Right hindlimb (tissue), 1 donor: ENCODE measurements at regions not wholly inside any gene's neighbourhood (a gene's known extent, or its start where the extent isn't known, plus 50 kb on each side); places are given as distances from the start of the nearest gene placed in this dataset.

ENCODE experiments used
- DNase-seq: peaks from one replicate; pipeline ENCODE4 v3.0.0-alpha.2; 2018

DNA sequence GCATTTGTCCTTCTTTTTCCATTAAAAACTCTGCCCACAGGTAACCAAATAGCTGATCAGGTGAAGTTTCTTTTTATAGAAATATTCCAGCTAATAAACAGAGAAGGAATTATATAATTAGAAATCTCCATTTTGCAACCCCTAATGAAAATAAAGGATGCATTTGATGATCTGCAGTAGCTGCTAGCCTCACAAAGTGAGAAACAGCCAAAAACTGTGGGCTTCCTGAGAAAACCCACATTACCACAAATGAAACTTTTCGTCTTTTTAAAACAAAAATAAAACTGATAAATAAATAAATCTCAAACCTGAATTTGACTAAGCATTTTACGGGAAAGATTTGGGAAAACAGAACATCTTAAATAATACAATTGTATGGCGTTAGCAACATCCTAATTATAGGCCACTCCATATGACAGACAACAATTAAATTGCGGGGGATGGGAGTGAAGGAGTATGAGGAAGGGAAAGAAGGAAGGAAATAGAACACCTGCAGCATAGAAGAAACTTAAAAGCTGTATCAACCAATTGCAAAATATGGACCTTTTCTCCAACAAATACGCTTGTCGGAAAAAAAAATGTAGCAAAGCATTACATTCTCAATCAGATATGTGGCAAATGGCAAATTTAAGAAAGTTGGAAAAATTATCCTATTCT is 283.0 kb upstream of the ITGA1 start:
- no peak for DNase-seq

DNA sequence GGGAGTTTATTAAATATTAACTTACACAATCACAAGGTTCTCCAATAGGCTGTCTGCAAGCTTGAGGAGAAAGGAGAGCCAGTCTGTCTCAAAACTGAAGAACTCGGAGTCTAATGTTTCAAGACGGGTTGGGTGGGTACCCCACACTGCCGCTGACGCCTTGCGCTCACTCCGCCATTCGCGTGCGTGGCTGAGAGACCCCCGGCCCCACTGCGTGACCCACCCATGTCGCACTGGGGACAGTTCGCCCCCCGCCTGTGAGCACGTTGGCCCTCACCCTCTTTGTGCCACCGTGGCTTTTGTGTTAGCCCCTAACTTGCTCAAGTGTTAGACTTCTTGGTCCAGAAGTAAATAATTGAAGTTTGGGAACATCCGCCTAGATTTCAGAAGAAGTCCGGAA is 270.0 kb upstream of the ITGA1 start:
- no peak for DNase-seq

DNA sequence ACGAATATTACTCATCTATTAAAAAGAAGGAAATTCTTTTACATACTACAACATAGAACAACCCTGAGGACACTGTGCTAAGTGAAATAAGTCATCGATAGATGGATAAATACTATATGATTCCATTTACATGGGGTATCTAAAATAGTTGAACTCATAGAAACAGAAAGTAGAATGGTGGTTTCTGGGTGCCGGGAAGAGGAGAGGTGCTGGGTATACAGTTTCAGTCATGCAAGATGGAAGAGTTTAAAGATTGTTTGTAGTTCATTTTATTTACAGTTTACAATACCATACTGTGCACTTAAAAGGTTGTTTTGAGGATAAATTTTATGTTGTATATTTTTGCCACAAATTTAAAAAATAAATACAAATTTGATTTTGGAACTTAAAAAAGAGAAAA is 267.5 kb upstream of the ITGA1 start:
- DNase-seq, result no peak

DNA sequence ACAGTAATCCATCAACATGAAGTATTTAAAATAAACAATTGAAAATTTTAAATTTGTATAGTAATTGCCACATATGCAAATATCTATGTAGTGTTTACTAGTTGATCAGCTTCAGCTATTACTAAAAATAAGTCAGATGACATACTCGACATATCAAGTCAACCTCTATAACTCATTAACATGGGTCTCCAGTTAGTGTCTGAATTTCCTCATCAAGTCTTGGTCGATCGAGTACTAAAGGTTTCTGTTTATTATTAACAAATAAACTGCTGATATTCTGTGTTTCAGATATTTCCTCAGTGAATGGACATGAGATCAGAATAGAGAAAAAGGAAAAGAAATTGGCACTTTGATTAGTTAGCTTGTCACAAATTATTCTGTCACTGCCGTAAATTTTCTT is 266.5 kb upstream of the ITGA1 start:
- DNase-seq, result no peak

DNA sequence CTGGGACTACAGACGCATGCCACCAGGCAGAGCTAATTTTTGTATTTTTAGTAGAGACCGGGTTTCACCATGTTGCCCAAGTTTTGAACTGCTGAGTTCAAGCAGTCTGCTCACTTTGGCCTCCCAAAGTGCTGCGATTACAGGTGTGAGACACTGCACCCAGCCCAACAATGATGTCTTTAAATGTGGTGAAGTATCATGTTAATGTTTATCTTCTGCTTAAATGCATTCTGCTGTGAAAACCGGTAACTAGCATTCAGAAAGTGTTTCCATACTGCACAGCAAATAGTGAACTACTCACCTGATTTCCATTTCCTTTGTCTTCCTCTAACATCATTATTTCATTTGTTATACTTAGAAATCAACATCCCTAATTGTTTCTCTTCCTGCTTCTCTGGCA is 264.0 kb upstream of the ITGA1 start:
- DNase-seq, result no peak

DNA sequence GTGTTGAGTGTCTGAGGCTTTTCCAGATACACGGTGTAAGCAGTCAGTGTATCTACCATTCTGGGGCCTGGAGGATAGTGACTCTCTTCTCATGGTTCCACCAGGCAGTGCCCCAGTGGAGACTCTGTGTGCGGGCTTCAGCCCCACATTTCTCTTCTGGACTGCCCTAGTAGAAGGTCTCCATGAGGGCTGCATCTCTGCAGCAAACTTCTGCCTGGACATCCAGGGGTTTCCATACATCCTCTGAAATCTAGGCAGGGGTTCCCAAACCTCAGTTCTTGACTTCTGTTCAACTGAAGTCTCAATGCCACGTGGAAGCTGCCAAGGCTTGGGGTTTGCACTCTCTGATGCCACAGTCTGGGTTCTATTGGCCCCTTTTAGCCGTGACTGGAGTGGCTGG is 256.6 kb upstream of the ITGA1 start:
- no peak for DNase-seq

DNA sequence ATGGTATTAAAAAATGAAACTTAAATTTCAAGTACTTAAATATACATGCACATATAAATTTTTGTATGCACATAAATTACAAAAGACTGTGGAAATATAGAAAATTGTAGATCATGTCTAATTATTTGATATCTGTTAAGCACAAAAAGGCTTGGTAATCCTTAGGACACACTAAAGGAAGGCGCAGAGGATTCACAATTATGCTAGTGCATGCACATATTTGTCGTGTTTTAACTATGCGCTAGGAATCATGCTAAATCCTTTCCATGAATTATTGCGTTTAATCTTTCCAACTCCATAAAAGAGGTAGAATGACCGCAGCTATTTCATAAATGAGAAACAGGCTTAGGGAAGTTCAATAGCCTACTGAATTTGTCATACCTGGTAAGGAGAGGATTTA is 244.1 kb upstream of the ITGA1 start:
- DNase-seq, result no peak

DNA sequence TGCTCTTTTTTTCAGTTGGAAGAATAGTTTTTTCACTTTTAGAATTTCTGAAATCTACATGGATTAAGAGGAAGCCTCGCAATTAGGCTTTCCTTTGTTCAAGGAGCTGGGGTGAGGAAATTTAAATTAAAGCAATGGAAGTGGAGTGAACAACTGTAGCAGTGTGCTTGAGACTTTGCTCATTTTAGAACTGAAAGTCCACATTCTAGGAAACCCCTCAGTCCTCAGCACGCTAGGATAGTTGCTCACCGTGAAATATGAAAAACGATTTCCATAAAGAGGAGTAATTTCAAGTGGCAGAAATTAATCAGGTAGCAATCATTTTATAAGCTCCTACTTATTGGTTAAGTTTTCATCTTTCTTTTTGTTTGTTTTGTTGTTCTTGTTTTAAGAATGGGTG is 243.0 kb upstream of the ITGA1 start:
- DNase-seq, result no peak

DNA sequence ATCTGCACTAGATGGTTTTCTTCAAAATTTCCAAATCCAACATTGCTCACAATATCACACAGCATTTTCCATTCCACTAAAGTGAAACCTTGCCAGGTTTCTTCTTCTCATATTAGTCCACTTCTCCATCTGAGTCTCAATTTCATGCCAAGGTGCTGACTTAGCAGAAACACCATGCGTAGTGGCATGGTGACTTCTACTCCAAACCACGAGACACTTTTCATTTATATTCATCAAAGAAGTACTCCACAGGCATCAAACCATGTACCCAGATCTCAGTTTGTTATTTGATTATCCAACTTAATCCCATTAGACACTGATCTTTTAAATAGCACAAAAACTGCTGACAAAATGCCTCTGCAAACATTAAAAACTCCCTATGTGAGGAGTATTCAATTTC is 233.4 kb upstream of the ITGA1 start:
- DNase-seq, result no peak

DNA sequence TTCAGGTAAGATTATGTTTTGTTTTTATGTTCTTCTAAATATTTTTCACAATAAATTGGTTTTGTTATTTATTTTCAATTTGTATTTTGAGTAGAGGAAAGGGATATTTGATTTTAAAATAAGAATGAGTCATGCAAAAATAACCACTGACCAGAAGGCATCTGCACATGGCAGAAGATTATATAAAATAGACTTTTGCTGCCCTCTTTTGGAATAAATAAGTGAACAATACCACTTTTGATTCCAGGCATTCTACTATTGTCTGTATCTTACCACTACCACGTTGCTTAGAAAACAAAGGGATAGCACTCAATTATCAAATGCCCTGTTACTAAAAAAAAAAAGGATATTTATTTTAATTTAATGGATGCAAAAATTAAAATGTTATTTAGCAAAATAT is 227.3 kb upstream of the ITGA1 start:
- DNase-seq, result no peak

DNA sequence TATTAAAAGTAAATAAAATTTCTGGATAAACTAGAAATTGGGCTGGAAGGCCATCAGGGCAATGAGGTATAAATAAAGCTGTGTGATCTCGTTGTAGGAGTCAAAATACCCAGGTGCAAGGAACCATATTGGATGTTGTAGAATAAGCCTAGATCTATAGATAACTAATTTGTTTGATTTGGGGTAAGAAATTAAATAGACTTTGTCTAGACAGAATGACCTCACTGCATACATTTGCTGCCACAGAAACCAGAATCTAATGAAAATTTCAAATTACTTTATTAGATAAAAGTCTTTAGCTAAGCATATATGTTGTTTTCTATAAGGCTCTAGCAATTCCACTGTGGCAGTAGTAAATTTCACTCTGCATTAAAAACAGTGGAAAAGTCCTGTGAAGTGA is 225.2 kb upstream of the ITGA1 start:
- DNase-seq, result no peak

DNA sequence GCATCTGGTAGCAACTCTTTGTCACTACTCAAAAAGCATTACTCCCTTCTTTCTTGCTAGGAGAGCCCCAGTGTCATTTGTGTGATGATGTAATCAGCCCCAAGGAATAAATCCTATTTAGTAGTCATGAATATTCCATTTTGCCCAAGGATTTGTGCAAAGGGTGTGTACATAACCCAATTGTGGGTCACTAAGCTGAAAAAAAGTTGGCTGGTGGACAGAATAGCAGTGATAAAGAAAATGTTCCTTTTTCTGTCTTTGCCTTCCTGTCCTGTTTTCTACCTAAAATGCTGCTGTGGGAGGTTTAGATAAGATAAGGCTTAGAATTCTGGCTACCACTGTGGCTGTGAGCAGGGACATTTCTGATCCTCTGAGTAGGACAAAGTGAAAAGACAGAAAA is 223.1 kb upstream of the ITGA1 start:
- no peak for DNase-seq

DNA sequence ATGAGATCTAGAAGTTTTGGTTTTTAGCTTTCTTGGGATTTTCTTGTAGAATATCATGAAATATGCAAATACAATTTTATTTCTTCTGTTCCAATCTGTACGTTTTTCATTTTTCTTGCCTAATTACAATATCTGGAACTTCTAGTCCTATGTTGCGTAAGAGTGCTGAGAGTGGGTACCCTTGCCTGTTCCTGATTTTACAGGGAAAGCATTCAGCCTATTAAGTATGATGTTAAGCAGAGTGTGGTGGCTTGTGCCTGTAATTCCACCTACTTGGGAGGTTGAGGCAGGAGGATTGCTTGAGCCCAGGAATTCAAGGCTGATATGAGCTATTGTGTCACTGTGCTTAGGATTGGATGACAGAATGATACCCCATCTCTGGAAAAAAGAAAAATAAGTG is 210.2 kb upstream of the ITGA1 start:
- DNase-seq, result no peak

DNA sequence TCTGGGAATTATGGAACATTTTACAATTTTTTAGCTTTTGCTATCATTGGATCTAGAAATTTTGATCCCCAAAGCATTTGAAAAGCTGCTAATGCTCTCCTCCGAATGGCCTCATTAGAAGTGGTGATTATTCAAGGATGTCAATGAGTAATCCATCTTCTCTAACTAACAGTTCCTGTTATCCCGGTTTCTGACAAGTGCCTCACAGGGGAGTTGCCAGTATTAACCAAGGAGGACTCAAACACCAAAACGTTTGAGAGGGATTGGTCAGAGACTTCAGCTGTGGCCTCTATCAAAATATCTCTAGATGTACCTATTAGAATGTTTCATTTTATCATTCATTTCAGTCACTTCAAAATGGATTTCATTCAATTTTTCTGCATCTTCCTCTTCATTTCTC is 208.3 kb upstream of the ITGA1 start:
- no peak for DNase-seq

DNA sequence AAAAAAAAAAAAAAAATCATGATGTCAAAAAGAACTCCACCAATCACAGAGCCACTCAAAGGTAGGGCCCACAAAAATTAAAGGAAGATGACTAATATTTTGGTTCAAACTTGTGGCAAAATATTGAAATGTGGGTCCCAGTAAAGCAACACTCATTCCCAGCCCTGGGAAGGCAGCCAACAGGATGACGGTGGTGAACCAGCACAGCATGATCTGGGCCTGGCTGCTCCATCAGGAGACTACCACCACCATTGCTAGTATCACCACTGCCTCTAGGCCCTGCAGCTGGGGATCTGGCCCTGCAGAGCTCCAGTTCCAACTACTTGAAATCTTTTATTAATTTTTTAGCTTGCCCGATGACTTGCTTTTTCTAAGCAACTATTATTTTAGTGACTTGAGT is 206.8 kb upstream of the ITGA1 start:
- no peak for DNase-seq

DNA sequence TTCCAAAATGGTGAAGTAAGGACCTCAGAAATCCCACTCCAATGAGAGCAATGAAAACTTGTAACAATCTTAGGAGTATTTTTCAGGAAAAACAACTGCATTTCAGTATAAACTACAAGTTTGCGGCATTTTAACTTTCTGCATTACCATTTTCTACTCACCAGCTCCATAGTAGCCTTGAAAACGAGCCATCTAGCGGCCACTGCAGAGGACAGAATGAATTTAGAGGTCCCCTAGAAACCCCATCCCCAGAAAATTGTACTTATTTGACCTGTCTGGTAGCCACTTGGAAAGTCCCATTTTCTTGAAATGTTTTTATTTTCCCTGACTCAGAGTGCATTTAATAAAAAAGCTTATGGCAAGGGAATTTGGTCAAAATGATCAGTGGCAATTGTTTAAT is 205.4 kb upstream of the ITGA1 start:
- DNase-seq, result no peak

DNA sequence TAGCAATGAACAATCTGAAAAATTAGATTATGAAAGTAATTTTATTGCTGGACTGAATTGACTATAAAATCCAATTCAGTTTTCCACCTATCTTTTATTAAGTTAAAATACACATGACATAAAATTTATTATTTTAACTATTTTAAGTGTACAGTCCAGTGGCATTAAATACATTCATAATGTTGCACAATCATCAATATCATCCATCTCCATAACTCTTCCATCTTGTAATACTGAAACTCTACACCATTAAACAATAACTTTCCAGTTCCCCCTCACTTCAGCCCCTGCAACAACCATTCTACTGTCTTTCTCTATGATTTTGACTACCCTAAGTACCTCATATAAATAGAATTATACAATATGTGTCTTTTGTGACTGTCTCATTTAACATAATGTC is 200.6 kb upstream of the ITGA1 start:
- no peak for DNase-seq

DNA sequence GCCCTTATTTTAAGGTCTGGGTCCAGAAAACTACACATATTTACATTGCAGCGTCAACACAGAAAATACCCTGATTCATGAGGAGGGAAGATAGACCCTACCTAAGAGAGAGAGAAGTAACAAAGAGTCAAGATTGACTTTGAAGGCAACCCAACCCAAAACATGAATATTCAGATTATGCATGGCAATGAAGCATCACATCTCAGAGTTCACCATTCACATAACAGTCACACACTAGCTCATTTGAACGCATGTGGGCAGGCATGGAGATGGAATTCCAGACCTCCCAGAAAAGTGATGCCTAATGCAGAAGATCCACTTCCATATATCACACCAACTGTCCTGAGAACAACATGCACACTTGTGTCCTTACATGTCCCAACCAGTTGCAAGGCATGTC is 190.1 kb upstream of the ITGA1 start:
- no peak for DNase-seq

DNA sequence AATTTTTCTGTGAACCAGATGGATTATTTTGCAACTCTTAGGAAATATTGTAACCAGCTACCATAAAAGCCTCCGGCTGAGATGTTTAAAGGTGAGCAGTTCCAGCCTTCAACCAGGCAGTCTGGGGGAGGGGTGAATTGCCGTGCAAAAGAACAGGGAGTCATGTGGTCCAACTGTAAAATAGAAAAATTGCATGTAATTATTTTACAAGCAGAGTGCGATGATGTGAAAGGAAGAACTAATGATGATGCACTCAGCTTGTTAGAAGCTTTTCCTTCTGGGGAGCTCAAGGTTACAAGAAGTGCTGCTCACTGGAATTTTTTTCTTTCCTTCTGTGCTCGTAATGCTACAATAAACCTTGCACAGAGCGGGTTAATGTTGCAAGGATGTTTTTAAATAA is 188.7 kb upstream of the ITGA1 start:
- no peak for DNase-seq

DNA sequence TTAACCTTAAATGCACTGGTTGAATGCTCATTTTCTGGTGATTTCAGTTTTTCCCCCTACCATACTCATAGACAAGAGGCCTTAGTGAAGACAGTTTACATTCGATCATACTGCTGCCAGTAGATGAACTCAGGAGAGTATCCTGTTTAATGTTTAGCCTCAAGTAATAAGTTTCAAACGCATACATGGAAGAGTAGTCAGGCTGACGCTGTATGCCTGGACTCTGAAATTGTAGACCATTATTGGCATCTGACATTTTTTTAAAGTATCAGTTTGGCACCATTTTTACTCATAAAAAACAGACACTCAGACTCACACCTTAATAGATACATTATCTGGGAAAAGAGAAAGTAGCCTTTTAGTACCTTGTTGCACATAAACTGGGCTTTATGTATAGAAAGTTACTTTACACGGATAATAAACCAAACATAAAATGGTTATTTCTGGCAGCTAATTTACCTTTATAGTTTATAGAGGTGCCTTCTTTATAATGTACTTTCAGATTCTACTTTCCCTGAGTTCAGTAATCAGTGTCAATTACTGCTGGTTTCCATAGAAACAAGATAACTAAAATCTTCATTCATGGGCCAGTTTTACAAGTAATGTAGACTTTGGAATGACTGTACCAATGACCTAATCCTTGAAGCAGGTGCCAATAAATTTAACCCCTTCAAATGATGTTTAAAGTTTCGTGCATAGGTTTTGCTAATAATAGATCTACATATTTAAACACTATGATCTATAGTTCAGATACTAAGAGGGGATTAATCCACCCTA is 183.8 kb upstream of the ITGA1 start:
- no peak for DNase-seq

DNA sequence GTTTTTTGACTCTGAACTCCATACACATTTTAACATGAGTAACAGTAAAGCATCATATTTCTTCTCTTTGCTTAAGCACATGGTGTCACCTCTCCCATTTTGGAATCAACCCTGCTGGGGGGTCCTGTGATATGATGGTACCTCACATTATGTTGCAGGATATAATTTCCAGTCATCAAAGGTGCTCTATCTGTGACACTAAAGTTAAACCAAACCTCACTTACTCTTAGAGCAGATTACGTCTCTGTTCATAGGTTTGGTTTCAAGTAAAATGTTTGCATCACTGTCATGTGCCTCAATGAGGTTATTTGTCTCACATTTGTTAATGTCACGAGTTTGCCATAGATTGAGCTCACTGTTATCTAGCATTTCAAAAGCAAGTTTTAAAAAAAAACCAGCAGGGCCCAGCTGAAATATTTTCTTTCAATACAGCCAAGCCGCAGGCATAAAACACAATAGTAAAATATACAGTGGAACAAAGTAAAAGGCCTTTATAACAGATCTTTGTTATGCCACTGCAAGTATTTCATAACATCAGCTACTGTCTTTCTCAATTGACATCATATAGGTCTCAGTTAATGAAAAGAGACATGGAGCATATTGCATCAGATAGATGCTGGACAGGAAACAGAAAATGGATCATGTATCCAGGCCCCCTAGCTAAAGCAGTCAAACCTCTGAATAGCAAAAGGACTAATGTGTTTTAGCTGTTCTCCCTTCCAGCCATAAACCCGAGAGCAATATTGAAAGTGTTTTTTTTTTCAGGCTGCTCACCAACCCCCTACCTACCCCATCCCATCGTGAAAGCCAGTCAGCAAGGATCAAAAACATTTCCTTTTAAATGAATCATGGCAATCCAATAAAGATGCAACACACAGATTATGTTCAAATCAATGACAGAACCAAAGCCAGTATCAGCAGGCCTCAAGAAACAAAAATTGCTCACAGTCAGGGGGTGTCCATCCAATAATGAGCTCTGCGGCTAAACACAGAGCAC is 182.1 kb upstream of the ITGA1 start:
- no peak for DNase-seq

DNA sequence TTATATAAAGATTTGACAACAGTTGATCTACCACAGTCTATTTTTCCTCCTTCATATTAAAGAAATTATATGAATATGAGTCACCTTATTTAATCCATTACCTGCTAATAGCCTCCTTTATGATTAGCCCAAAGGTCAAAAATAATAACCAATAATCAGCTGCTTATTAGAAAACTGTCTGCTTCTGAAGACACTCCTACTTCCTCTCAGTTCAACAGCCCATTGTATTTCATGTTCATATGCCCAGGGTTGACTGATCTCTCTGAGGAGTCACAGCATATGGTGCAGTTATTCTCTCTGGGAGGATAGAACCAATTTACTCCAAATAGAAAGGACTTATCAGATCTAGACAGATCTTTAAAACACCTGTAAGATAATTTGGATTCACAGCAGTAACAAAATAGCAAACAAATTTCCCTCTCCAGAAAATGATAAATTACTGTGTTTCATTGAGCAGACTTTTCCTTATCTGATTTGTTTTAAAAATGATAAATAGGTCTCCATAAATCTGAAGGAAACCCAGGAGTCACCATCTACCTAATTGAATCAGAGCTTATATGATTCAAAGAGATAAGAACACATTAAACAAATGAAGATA is 180.4 kb upstream of the ITGA1 start:
- DNase-seq, result no peak

DNA sequence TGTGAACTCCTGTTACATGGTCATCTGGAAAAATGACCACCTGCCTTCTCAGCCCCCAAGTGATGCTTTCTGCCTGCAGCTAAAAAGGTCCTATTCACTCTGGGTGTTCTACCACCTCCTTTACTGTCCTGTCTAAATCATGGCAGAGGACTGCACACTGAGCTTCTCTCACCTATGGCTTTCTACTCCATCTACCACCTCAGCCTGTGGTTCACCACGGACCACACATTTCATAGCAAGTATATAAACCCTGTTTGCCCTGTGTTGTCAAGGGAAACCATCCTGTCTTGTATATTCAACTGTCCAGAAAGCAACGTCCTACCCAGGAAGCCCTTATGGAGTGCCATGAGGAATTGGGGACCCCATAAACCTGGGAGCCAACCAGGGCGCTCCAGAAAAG is 167.4 kb upstream of the ITGA1 start:
- no peak for DNase-seq
